HTR-8/SVneo (cell line): ENCODE measurements at regions not wholly inside any gene's neighbourhood (a gene's known extent, or its start where the extent isn't known, plus 50 kb on each side); places are given as distances from the start of the nearest gene placed in this dataset.
"Not testable (repeated sequence)": the region's sequence is repeated elsewhere in the genome, so short reads cannot be mapped to it uniquely, and the experiment has no call there.

Experiments
- DNase-seq: peaks from one replicate; pipeline ENCODE4 v3.0.0; 2011; ENCODE audit warnings: low spot score, mixed read lengths; ENCODE audit not compliant: insufficient read length
- FAIRE-seq: peaks from 2 replicates; lab custom pipeline; 2011; peaks lifted over from hg19 to GRCh38; lab: Jason Lieb, UNC

DNA sequence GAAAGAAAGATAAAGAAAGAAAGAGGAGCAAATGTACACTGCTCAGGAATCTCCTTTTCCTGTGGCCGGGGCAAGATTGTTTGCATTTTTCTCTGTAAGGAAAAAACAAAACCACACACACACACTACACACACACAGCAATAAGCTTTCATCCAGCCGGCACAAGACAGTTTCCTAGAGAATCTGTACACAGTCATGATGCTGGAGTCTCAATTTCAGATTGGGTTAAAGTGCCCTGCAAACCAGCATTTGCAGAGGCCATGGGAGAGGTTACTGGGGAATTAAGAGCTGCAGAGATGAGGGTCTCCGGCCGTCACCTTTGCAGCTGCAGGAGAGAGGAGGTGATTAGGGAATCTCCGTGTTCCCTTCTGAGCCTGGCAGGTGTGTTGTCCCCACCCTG, 1607.5 kb downstream of the RPIA start:
- DNase-seq, FAIRE-seq: not testable (repeated sequence)

DNA sequence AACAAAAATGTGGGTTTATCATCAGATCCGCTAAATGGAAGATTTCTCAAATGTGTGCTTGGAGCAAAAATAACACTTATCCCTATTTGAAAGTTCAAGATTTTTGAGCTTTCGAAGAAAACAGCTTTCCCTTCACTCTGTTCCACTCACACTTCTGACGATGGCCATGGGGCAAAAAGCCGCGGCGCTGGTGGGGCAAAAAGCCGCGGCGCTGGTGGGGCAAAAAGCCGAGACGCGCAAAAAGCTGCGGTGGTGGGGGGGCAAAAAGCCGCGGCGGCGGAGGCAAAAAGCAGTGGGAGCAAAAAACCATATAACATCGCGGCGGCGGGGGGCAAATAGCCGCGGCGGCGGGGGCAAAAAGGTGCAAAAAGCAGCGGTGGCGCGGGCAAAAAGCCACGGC, 1631.5 kb downstream of the RPIA start:
- DNase-seq, FAIRE-seq: not testable (repeated sequence)

DNA sequence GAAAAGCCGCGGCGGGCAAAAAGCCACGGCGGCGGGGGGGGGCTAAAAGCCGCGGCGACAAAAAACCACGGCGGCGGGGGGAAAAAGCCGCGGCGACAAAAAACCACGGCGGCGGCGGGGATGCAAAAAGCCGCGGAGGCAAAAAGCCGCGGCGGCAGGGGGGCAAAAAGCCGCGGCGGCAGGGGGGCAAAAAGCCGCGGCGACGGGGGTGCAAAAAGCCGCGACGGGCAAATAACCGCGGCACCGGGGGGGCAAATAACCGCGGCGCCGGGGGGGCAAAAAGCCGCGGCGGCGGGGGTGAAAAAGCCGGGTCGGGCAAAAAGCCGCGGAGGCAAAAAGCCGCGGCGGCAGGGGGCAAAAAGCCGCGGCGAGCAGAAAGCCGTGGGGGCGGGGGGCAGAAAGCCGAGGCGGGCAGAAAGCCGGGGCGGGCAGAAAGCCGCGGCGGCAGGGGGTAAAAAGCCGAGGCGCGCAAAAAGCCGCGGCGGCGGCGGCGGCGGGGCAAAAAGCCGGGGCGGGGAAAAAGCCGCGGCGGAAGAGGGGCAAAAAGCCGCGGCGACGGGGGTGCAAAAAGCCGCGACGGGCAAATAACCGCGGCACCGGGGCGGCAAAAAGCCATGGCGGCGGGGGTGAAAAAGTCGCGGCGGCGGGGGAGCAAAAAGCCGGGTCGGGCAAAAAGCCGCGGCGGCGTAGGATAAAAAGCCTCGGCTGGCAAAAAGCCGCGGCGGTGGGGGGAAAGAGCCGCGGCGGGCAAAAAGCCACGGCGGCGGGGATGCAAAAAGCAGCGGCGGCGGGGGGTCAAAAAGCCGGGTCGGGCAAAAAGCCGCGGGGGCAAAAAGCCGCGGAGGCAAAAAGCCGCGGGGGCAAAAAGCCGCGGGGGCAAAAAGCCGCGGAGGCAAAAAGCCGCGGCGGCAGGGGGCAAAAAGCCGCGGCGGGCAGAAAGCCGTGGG, 1632.4 kb downstream of the RPIA start:
- not testable (repeated sequence) for FAIRE-seq, DNase-seq

DNA sequence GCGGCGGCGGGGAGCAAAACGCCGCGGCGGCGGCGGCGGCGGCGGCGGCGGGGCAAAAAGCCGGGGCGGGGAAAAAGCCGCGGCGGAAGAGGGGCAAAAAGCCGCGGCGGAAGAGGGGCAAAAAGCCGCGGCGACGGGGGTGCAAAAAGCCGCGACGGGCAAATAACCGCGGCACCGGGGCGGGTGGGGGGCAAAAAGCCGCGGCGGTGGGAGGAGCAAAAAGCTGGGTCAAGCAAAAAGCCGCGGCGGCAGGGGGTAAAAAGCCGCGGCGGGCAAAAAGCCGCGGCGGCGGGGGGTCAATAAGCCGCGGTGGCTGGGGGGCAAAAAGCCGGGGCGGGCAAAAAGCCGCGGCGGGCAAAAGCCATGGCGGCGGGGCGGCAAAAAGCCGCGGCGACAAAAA, 1633.2 kb downstream of the RPIA start:
- FAIRE-seq, DNase-seq: not testable (repeated sequence)

DNA sequence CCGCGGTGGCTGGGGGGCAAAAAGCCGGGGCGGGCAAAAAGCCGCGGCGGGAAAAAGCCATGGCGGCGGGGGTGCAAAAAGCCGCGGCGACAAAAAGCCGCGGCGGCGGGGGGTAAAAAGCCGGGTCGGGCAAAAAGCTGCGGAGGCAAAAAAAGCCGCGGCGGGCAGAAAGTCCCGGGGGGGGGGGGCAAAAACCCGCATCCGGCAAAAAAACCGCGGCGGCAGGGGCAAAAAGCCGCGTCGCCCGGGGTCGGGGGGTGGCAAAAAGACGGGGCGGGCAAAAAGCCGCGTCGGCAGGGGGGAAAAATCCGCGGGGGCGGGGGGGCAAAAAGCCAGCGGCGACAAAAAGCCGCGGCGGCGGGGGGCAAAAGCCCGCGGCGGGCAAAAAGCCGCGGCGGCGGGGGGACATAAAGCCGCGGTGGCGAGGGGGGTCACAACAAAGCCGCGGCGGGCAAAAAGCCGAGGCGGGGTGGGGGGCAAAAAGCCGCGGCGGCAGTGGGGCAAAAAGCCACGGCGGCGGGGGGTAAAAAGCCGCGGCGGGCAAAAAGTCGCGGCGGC, 1634.4 kb downstream of the RPIA start:
- FAIRE-seq, DNase-seq: not testable (repeated sequence)

DNA sequence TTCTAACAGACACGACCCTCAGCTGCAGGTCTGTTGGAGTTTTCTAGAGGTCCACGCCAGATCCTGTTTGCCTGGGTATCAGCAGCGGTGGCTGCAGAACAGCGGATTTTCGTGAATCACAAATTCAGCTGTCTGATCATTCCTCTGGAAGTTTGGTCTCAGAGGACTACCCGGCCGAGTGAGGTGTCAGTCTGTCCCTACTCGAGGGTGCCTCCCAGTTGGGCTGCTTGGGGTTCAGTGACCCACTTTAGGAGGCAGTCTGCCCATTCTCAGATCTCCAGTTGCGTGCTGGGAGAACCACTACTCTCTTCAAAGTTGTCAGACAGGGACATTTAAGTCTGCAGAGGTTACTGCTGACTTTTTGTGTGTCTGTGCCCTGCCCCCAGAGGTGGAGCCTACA, 1664.1 kb downstream of the RPIA start:
- not testable (repeated sequence) for FAIRE-seq

DNA sequence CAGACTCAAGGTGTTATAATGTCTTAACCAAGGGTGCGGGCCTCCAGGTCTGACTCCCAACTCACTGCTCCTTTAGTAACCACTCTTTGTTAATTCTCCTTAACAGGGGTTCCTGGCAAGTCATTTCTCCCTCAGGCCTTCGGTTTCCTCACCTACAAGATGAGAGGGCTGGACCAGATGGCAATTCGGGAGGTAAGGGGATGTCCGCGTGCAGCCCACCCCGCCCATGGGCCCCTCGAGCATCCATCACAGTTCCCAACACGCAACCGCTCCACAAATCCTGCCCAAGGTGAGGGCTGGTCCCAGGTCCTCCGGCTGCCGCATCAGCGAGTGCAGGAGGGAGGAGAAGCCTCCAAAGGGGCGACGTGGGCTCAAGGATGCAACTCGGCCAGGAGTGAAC, 1667.9 kb downstream of the RPIA start:
- not testable (repeated sequence) for DNase-seq, FAIRE-seq

More for the DNA sequence above, 1664.1 kb downstream of the RPIA start:
- not testable (repeated sequence) for DNase-seq

DNA sequence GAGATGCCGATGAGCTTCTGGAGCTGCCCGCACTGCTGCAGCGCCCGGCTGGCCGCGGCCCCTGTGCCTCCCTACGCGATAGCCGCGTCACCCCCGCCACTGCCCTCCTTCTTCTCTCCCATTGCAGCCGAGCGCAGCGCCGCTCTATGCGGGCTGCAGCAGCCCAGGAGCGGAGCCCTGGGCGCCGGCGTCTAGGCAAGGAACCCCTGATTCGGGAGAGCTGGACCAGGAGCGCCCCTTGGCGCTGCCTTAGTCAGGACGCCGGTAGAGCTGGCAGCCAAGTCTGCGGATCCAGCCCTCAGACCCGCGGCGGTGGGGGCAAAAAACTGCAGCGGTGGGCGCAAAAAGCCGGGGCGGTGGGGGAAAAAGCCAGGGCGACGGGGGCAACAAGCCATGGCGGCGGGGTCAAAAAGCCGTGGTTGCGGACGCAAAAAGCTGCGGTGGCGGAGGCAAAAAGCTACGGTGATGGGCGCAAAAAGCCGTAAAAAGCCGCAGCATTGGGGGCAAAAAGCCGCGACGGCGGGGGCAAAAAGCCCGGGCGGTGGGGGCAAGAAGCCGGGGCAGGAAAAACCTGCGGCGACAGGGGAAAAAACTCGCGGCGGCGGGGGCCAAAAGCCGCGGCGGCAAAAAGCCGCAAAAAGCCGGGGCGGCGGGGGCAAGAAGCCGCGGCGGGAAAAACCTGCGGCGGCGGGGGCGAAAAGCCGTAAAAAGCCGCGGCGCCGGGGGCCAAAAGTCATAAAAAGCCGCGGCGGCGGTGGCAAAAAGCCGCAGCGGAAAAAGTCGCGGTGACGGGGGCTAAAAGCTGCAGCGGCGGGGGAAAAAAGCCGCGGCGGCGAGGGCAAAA, 1668.6 kb downstream of the RPIA start:
- not testable (repeated sequence) for FAIRE-seq, DNase-seq

DNA sequence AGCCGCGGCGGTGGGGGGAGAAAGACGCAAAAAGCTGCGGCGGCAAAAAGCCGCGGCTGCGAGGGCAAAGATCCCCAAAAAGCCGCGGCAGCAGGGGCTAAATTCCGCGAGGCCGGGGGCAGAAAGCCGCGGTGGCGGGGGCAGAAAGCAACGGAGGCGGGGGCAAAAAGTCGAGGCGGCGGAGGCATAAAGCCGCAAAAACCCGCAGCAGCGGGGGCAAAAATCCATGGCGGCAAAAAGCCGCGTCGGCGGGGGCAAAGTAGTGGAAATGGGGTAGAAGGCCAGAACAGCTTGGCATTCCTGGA, 1669.2 kb downstream of the RPIA start:
- FAIRE-seq, DNase-seq: not testable (repeated sequence)
